ENCODE measurements at regions not wholly inside any gene's neighbourhood (a gene's known extent, or its start where the extent isn't known, plus 50 kb on each side); places are given as distances from the start of the nearest gene placed in this dataset.

- DNase-seq (ENCODE audit: low read depth) = no peak
Observed at GRCh38 chr3:86282106-86282787, 708.7 kb downstream of the VGLL3 start.

- DNase-seq (ENCODE audit: low read depth) = no peak
Observed at GRCh38 chr3:86269364-86270155, 721.4 kb downstream of the VGLL3 start.

GRCh38 chr3:86257955-86258641, 732.9 kb downstream of the VGLL3 start:
- no peak for DNase-seq (ENCODE audit: low read depth)

GRCh38 chr3:86254480-86254879, 736.5 kb downstream of the VGLL3 start:
- DNase-seq (ENCODE audit: low read depth) = no peak

- no peak for DNase-seq (ENCODE audit: low read depth)
Observed at GRCh38 chr3:86251781-86252180, 739.2 kb downstream of the VGLL3 start.

- DNase-seq (ENCODE audit: low read depth) = no peak
Observed at GRCh38 chr3:86249833-86250232, 741.1 kb downstream of the VGLL3 start.

- peak; percentile 1 for DNase-seq (ENCODE audit: low read depth)
Observed at GRCh38 chr3:86245360-86245759, 745.6 kb downstream of the VGLL3 start.

- no peak for DNase-seq (ENCODE audit: low read depth)
Observed at GRCh38 chr3:86244905-86245304, 746.0 kb downstream of the VGLL3 start.

- DNase-seq (ENCODE audit: low read depth) = no peak
Observed at GRCh38 chr3:86239946-86240345, 751.0 kb downstream of the VGLL3 start.

GRCh38 chr3:86234506-86235254, 756.3 kb downstream of the VGLL3 start:
- no peak for DNase-seq (ENCODE audit: low read depth)

- DNase-seq (ENCODE audit: low read depth) = no peak
Observed at GRCh38 chr3:86230762-86231161, 760.2 kb downstream of the VGLL3 start.

GRCh38 chr3:86229775-86230094, 761.2 kb downstream of the VGLL3 start:
- no peak for DNase-seq (ENCODE audit: low read depth)

GRCh38 chr3:86229086-86229774, 761.7 kb downstream of the VGLL3 start:
- DNase-seq (ENCODE audit: low read depth) = peak; percentile 1

- no peak for DNase-seq (ENCODE audit: low read depth)
Observed at GRCh38 chr3:86228101-86228500, 762.8 kb downstream of the VGLL3 start.

- peak; percentile 11 for DNase-seq (ENCODE audit: low read depth)
Observed at GRCh38 chr3:86225461-86225860, 765.5 kb downstream of the VGLL3 start.

GRCh38 chr3:86221601-86222000, 769.3 kb downstream of the VGLL3 start:
- no peak for DNase-seq (ENCODE audit: low read depth)

GRCh38 chr3:86208772-86209171, 782.2 kb downstream of the VGLL3 start:
- no peak for DNase-seq (ENCODE audit: low read depth)

- DNase-seq (ENCODE audit: low read depth) = no peak
Observed at GRCh38 chr3:86182606-86183005, 808.3 kb downstream of the VGLL3 start.

- DNase-seq (ENCODE audit: low read depth) = peak; percentile 8
Observed at GRCh38 chr3:86180696-86181095, 810.3 kb downstream of the VGLL3 start.

GRCh38 chr3:86178095-86178494, 812.9 kb downstream of the VGLL3 start:
- no peak for DNase-seq (ENCODE audit: low read depth)

GRCh38 chr3:86176445-86176784, 814.5 kb downstream of the VGLL3 start:
- DNase-seq (ENCODE audit: low read depth) = no peak
